ENCODE measurements at regions not wholly inside any gene's neighbourhood (a gene's known extent, or its start where the extent isn't known, plus 50 kb on each side); places are given as distances from the start of the nearest gene placed in this dataset.

DNA sequence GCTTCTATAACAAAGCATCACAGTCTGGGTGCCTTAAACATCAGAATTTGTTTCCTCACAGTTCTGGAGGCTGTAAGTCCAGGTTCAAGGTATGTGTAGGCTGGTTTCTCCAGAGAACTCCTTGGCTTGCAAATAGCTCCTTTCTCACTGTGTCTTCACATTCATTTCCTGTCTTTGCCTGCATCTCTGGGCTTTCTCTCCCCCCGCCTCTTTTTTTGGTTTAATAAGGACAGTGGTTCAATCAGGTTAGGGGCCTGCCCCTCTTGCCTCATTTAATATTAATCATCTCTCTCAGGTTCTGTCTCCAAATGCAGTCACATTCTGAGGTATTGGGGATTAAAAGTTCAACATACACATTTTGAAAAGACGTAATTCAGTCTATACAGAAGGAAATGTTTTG, 225.5 kb upstream of the ATP10B start:
- Histone ChIP-seq H4K20me1 (ENCODE audit: insufficient read depth) (no peaks in the 10 kb centered on the region), H3K27ac (ENCODE audit: low read depth, low read length) (no peak overlapping the region), H3K27me3 (ENCODE audit: insufficient read depth, low read length) (no peaks in the 10 kb centered on the region), H3K9me3 (ENCODE audit: control insufficient read depth in 1 of 2, insufficient read depth in 1 of 2, low read depth in 1 of 2, low read length in 2 of 2) (peaks cover 0 to 2% of the 10 kb centered on the region in 2 experiments; a peak in 1 of 4 replicates), H3K9me2 (ENCODE audit: insufficient read depth) (no peaks in the 10 kb centered on the region), H3K36me3 (ENCODE audit: control insufficient read depth in 1 of 2, insufficient read depth in 2 of 2, low read length in 2 of 2) (no peaks in the 10 kb centered on the region), H3K9ac (ENCODE audit: low read length) (no peak overlapping the region), H3K4me1 (ENCODE audit: control insufficient read depth in 1 of 2, insufficient read depth in 2 of 2, low read length in 2 of 2) (no peaks in the 10 kb centered on the region), H3K4me2 (ENCODE audit: low read length) (no peak overlapping the region), H2AFZ (ENCODE audit: low read depth, low read length, poor library complexity, severe bottlenecking) (no peak overlapping the region), H3K79me2 (ENCODE audit: insufficient read depth, low read length) (no peaks in the 10 kb centered on the region), H3K4me3 (replicated peaks in 1 of 2; ENCODE audit: low read depth in 1 of 2, low read length in 2 of 2) (no peak overlapping the region)
- TF ChIP-seq SIN3A (IDR thresholded peaks at IDR 0.05; ENCODE audit: low read depth) (no peak), RAD21 (IDR thresholded peaks at IDR 0.05; ENCODE audit: low read depth) (no peak), ELF1 (IDR thresholded peaks at IDR 0.05; ENCODE audit: borderline replicate concordance, low read depth) (no peak)
- TF ChIP-seq, protein P1, sequence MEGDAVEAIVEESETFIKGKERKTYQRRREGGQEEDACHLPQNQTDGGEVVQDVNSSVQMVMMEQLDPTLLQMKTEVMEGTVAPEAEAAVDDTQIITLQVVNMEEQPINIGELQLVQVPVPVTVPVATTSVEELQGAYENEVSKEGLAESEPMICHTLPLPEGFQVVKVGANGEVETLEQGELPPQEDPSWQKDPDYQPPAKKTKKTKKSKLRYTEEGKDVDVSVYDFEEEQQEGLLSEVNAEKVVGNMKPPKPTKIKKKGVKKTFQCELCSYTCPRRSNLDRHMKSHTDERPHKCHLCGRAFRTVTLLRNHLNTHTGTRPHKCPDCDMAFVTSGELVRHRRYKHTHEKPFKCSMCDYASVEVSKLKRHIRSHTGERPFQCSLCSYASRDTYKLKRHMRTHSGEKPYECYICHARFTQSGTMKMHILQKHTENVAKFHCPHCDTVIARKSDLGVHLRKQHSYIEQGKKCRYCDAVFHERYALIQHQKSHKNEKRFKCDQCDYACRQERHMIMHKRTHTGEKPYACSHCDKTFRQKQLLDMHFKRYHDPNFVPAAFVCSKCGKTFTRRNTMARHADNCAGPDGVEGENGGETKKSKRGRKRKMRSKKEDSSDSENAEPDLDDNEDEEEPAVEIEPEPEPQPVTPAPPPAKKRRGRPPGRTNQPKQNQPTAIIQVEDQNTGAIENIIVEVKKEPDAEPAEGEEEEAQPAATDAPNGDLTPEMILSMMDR (IDR thresholded peaks at IDR 0.05 in 2 of 3, conservative IDR thresholded peaks at IDR 0.05 in 1 of 3; ENCODE audit: borderline replicate concordance in 1 of 3, insufficient read depth in 1 of 3, low read depth in 2 of 3, low read length in 2 of 3) = no peak
- TF ChIP-seq, protein P2, sequence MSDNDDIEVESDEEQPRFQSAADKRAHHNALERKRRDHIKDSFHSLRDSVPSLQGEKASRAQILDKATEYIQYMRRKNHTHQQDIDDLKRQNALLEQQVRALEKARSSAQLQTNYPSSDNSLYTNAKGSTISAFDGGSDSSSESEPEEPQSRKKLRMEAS (IDR thresholded peaks at IDR 0.05) = no peak
- TF ChIP-seq, protein P3, sequence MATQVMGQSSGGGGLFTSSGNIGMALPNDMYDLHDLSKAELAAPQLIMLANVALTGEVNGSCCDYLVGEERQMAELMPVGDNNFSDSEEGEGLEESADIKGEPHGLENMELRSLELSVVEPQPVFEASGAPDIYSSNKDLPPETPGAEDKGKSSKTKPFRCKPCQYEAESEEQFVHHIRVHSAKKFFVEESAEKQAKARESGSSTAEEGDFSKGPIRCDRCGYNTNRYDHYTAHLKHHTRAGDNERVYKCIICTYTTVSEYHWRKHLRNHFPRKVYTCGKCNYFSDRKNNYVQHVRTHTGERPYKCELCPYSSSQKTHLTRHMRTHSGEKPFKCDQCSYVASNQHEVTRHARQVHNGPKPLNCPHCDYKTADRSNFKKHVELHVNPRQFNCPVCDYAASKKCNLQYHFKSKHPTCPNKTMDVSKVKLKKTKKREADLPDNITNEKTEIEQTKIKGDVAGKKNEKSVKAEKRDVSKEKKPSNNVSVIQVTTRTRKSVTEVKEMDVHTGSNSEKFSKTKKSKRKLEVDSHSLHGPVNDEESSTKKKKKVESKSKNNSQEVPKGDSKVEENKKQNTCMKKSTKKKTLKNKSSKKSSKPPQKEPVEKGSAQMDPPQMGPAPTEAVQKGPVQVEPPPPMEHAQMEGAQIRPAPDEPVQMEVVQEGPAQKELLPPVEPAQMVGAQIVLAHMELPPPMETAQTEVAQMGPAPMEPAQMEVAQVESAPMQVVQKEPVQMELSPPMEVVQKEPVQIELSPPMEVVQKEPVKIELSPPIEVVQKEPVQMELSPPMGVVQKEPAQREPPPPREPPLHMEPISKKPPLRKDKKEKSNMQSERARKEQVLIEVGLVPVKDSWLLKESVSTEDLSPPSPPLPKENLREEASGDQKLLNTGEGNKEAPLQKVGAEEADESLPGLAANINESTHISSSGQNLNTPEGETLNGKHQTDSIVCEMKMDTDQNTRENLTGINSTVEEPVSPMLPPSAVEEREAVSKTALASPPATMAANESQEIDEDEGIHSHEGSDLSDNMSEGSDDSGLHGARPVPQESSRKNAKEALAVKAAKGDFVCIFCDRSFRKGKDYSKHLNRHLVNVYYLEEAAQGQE (IDR thresholded peaks at IDR 0.05; ENCODE audit: low read depth) = no peak
- no TSS peak for BruUV-seq (replicated peaks)
- POLR2A ChIA-PET = no interaction called here
- no peak for DNase-seq (ENCODE audit: low read depth, low spot score)
- CTCF ChIA-PET = no interaction called here
- intact Hi-C loops (cut with micrococcal nuclease) = no loop called here
- RAD21 ChIA-PET (ENCODE audit: low non-redundant PET in 1 of 2, low total read pairs in 2 of 2, uncharacterized antibody in 2 of 2, unreplicated experiment in 2 of 2) = no interaction called here
- ATAC-seq = no peak

Measured in HCT116 (cell line).